HEK293 (cell line): ENCODE measurements at regions not wholly inside any gene's neighbourhood (a gene's known extent, or its start where the extent isn't known, plus 50 kb on each side); places are given as distances from the start of the nearest gene placed in this dataset.

Source experiments
- CTCF ChIA-PET: fragments of 350-600 bp; formaldehyde crosslinking; extraction: SDS; loops from one replicate; lab custom pipeline; 2021; ENCODE audit warnings: antibody characterized with exemption; lab: Yijun Ruan, JAX
- POLR2A ChIA-PET: fragments of 300-600 bp; formaldehyde crosslinking; extraction: SDS; loops from one replicate; lab custom pipeline; 2020; ENCODE audit warnings: antibody characterized with exemption, inconsistent platforms; lab: Yijun Ruan, JAX
- H3K27ac ChIP-seq: fragments of 200-500 bp; sonication (Bioruptor generic); 2 replicates; pipeline ENCODE4 v1.5.1; 2014; ENCODE audit warnings: low read depth, low read length, control low read depth, inconsistent platforms; ENCODE audit errors: extremely low read depth
- H3K36me3 ChIP-seq, 2 experiments: fragments of 200-500 bp in 1 of 2; sonication (Bioruptor generic) in 1 of 2; 1 replicate in 1 of 2; 2 replicates in 1 of 2; pipeline ENCODE4 v1.5.1; 2014 to 2017; ENCODE audit warnings: inconsistent platforms in 2 of 2, low read length in 2 of 2; ENCODE audit not compliant: control insufficient read depth in 2 of 2, insufficient read depth in 1 of 2
- H3K4me1 ChIP-seq: fragments of 200-500 bp; sonication (Bioruptor generic); 2 replicates; pipeline ENCODE4 v1.5.1; 2014; ENCODE audit warnings: mild to moderate bottlenecking, low read length, inconsistent platforms; ENCODE audit not compliant: control insufficient read depth, insufficient read depth
- H3K4me3 ChIP-seq: 2 replicates; pipeline ENCODE4 v1.5.1; 2011; ENCODE audit warnings: low read depth, mild to moderate bottlenecking, control low read depth, low read length, moderate library complexity
- H3K9me3 ChIP-seq: fragments of 200-500 bp; sonication (Bioruptor generic); 2 replicates; pipeline ENCODE4 v1.5.1; 2014; ENCODE audit warnings: low read depth, low read length, inconsistent platforms; ENCODE audit not compliant: control insufficient read depth, insufficient read depth
- GLIS1 ChIP-seq: fragments of 450-650 bp; formaldehyde crosslinking; IDR thresholded peaks from 2 replicates; pipeline ENCODE4 v1.5.1; 2016; ENCODE audit warnings: missing biosample characterization, missing genetic modification characterization
- GLIS2 ChIP-seq: fragments of 450-650 bp; formaldehyde crosslinking; IDR thresholded peaks from 2 replicates; pipeline ENCODE4 v1.5.1; 2016; ENCODE audit warnings: missing biosample characterization, missing genetic modification characterization
- IKZF3 ChIP-seq: fragments of 450-650 bp; IDR thresholded peaks from 2 replicates; pipeline ENCODE4 v1.5.0; 2018; ENCODE audit warnings: missing biosample characterization, mild to moderate bottlenecking, missing genetic modification characterization, moderate library complexity
- KLF1 ChIP-seq: fragments of 450-650 bp; formaldehyde crosslinking; IDR thresholded peaks from 2 replicates; pipeline ENCODE4 v1.5.1; 2016; ENCODE audit warnings: missing biosample characterization, missing genetic modification characterization
- ZEB2 ChIP-seq: fragments of 450-650 bp; formaldehyde crosslinking; IDR thresholded peaks from 2 replicates; pipeline ENCODE4 v1.5.1; 2016; ENCODE audit warnings: missing biosample characterization, missing genetic modification characterization
- ZIC2 ChIP-seq: fragments of 450-650 bp; formaldehyde crosslinking; IDR thresholded peaks from 2 replicates; pipeline ENCODE4 v1.5.1; 2016; ENCODE audit warnings: missing biosample characterization, missing genetic modification characterization
- ZNF473 ChIP-seq: fragments of 450-650 bp; formaldehyde crosslinking; IDR thresholded peaks from 2 replicates; pipeline ENCODE4 v1.5.1; 2017; ENCODE audit warnings: missing biosample characterization, missing genetic modification characterization
- TF ChIP-seq, protein P1 (sequence below): fragments of 450-650 bp; formaldehyde crosslinking; IDR thresholded peaks from 2 replicates; pipeline ENCODE4 v1.5.1; 2017; ENCODE audit warnings: missing biosample characterization, missing genetic modification characterization
- TF ChIP-seq, protein P2 (sequence below): fragments of 450-650 bp; formaldehyde crosslinking; IDR thresholded peaks from 2 replicates; pipeline ENCODE4 v1.5.1; 2016; ENCODE audit warnings: missing biosample characterization, missing genetic modification characterization

DNA sequence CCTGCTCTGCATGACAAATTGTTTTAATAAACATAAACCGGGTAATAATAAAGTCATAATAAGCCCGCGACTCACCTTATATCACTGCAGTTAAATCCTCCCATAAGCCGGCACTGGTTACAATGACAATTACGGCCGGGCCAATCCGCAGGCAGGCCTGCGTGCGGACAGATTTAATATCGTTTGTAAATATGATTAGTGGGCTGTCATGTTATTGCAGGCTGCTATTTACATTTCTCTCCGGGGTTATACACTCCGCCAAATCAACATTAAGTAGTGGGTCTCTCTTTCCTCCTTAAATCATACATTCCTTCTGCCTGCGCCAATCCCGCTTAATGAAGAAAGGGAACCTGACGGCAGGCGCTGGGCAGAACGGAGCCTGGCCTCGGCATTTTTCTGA is 51.8 kb upstream of the LMO1 start (continued):
- TF ChIP-seq, protein P1, sequence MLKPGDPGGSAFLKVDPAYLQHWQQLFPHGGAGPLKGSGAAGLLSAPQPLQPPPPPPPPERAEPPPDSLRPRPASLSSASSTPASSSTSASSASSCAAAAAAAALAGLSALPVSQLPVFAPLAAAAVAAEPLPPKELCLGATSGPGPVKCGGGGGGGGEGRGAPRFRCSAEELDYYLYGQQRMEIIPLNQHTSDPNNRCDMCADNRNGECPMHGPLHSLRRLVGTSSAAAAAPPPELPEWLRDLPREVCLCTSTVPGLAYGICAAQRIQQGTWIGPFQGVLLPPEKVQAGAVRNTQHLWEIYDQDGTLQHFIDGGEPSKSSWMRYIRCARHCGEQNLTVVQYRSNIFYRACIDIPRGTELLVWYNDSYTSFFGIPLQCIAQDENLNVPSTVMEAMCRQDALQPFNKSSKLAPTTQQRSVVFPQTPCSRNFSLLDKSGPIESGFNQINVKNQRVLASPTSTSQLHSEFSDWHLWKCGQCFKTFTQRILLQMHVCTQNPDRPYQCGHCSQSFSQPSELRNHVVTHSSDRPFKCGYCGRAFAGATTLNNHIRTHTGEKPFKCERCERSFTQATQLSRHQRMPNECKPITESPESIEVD (tag by site-specific recombination), result peak; percentile 67
- TF ChIP-seq ZNF473 (no peak), ZEB2 (tag by site-specific recombination) (0 out of 2 replicates have a peak, but pooled peaks have one; percentile 14)

DNA sequence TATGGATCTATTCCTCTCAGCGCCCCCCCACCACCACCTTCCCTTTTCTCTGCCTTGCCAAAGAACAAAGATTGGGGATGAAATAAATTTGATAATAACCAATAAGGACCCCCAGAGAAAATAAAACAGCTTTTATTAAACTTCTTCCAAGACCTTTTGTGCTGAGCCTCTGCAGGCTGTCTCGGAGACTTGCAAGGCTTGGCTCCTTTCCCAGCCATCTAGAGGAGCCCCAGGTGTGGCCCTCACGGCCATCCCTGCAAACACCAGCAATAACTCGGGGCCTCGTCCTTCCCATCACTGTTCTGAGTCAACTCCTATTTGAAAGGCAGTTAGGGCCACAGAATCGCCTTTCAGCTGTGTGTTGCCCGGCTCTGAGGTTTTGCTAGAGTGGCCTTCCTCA is 51.2 kb upstream of the LMO1 start:
- CTCF ChIA-PET, result interaction anchor here (0.8 to 1.3 kb wide), 4 partner anchors 13 to 66 kb away, joined by 3 read pairs; partner anchors contain the start of gene LMO1
- POLR2A ChIA-PET, result no interaction called here

DNA sequence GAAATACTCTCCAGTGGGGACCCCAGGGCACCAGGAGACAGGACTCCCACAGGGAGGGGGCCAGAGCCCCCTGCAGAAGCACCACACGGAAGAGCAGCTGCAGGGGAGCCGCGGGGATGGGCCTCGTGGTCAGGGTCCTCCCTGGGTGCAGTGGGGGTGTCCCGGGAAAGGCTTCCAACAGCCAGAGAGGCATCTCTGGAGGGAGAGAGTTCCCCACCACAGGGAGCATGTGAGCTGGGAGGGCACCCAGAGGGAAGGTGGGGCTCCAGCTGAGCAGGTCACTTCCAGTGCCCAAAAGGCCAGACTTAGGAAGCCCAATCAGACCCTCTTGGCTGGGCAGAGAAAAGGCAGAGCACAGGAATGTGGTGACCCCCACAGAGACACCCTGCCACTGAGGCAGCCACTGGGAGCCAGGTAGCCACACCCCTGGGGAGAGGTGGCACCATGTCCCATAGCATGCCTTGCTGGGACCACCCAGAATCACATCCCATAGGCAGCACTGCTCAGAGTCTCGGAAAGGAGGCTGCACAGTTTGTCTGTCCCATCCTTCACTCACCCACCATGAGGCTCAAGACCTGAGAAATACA is 49.9 kb upstream of the LMO1 start:
- TF ChIP-seq GLIS1 (tag by site-specific recombination) (0 out of 2 replicates have a peak, but pooled peaks have one; percentile 12), ZIC2 (peak; percentile 78), IKZF3 (tag by site-specific recombination) (no peak), GLIS2 (tag by site-specific recombination) (0 out of 2 replicates have a peak, but pooled peaks have one; percentile 15), KLF1 (tag by site-specific recombination) (no peak)
- TF ChIP-seq, all 188 proteins: peak for 3
- H3K4me1 ChIP-seq, result no peaks in the 10 kb centered on the region
- POLR2A ChIA-PET, result no interaction called here
- H3K36me3 ChIP-seq, result no peaks in the 10 kb centered on the region
- no peak overlapping the region for H3K27ac ChIP-seq
- CTCF ChIA-PET, result no interaction called here
- H3K4me3 ChIP-seq, result no peak overlapping the region
- no peaks in the 10 kb centered on the region for H3K9me3 ChIP-seq

More for the DNA sequence above, 51.2 kb upstream of the LMO1 start:
- no peaks in the 10 kb centered on the region for H3K36me3 ChIP-seq
- no peak overlapping the region for H3K4me3 ChIP-seq
- no peak overlapping the region for H3K27ac ChIP-seq
- TF ChIP-seq, protein P2, sequence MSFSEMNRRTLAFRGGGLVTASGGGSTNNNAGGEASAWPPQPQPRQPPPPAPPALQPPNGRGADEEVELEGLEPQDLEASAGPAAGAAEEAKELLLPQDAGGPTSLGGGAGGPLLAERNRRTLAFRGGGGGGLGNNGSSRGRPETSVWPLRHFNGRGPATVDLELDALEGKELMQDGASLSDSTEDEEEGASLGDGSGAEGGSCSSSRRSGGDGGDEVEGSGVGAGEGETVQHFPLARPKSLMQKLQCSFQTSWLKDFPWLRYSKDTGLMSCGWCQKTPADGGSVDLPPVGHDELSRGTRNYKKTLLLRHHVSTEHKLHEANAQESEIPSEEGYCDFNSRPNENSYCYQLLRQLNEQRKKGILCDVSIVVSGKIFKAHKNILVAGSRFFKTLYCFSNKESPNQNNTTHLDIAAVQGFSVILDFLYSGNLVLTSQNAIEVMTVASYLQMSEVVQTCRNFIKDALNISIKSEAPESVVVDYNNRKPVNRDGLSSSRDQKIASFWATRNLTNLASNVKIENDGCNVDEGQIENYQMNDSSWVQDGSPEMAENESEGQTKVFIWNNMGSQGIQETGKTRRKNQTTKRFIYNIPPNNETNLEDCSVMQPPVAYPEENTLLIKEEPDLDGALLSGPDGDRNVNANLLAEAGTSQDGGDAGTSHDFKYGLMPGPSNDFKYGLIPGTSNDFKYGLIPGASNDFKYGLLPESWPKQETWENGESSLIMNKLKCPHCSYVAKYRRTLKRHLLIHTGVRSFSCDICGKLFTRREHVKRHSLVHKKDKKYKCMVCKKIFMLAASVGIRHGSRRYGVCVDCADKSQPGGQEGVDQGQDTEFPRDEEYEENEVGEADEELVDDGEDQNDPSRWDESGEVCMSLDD, result no peak
- TF ChIP-seq, all 188 proteins: peak for 0
- Histone ChIP-seq H3K4me1 (no peaks in the 10 kb centered on the region), H3K9me3 (no peaks in the 10 kb centered on the region)
